Tibial nerve (tissue), 4 donors: ENCODE measurements at regions not wholly inside any gene's neighbourhood (a gene's known extent, or its start where the extent isn't known, plus 50 kb on each side); places are given as distances from the start of the nearest gene placed in this dataset.

Source experiments
- DNase-seq, 2 donors: peaks; one replicate each; pipeline ENCODE4 v3.0.0-alpha.2; 2019; ENCODE audit warnings: low spot score in 2 of 2
- H3K27ac ChIP-seq, 4 donors: fragments of 200-600 bp; sonication (generic) in 3 of 4; one replicate each; pipeline ENCODE4 v1.5.1; 2017 to 2019; ENCODE audit warnings: mild to moderate bottlenecking in 1 of 4
- H3K27me3 ChIP-seq, 2 donors: fragments of 200-600 bp; sonication (generic) in 1 of 2; one replicate each; pipeline versions ENCODE4 v1.5.1 to v1.6.0; 2017 to 2019
- H3K36me3 ChIP-seq, 3 donors: fragments of 200-600 bp; sonication (generic); one replicate each; pipeline ENCODE4 v1.5.1; 2018 to 2019
- H3K4me1 ChIP-seq, 4 donors: fragments of 200-600 bp; sonication (generic) in 3 of 4; one replicate each; pipeline ENCODE4 v1.5.1; 2017 to 2019
- H3K4me3 ChIP-seq, 4 donors: fragments of 200-600 bp; sonication (generic) in 3 of 4; one replicate each; pipeline ENCODE4 v1.5.1; 2017 to 2019; ENCODE audit warnings: mild to moderate bottlenecking in 1 of 4, moderate library complexity in 1 of 4
- H3K9me3 ChIP-seq, 4 donors: fragments of 200-600 bp; sonication (generic) in 3 of 4; one replicate each; pipeline ENCODE4 v1.5.1; 2017 to 2019
- EP300 ChIP-seq, 2 donors: sonication (generic); formaldehyde crosslinking; IDR thresholded peaks; one replicate each; pipeline ENCODE4 v1.6.1; 2017; ENCODE audit warnings: antibody characterized with exemption in 2 of 2, mild to moderate bottlenecking in 1 of 2
- POLR2A ChIP-seq, 2 donors: fragments of 450-650 bp; IDR thresholded peaks; one replicate each; pipeline ENCODE4 v1.6.1; 2017; ENCODE audit warnings: antibody characterized with exemption in 2 of 2, mild to moderate bottlenecking in 2 of 2, moderate library complexity in 2 of 2
- WGBS, 2 donors: methylation state at CpG; one replicate each; pipeline ENCODE4 v1.1.5; 2018; 5-methylcytosine and 5-hydroxymethylcytosine counted together
- TF ChIP-seq, protein P1 (sequence below), 5 experiments: fragments of 200-600 bp in 3 of 5; fragments of 450-650 bp in 2 of 5; sonication (generic) in 3 of 5; IDR thresholded peaks; one replicate each; pipeline ENCODE4 v1.5.1; 2016 to 2019; ENCODE audit warnings: antibody characterized with exemption in 5 of 5, mild to moderate bottlenecking in 3 of 5, moderate library complexity in 2 of 5

DNA sequence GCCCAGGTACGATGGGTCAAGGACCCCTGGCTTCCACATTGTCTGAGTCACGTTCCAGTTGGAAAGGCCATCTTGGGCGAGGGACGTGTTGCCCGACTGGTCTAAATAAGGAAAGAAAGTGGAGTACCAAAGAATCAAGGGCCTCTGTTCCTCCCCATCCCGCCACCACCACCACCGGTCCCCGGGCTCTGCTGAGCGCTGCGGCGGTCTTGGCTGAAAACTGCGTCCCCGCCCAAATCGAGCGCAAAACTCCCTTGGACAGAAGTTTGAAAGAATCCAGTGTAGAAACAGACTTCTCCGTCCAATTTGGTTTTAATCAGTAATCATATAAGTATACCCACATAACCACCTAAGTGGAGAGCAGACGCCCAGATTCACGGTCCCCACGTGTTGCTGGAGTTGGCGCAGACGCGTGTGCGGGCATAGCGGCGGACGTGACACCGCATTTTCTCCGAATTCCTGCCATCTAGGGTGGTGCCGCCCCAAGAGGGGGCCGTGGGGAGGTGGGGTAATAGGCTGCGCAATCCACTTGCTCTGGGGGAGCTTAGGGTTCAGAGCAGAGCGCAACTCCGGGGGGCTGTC, 243.8 kb upstream of the TOPAZ1 start:
- no peaks in the 10 kb centered on the region for H3K36me3 ChIP-seq
- TF ChIP-seq, protein P1, sequence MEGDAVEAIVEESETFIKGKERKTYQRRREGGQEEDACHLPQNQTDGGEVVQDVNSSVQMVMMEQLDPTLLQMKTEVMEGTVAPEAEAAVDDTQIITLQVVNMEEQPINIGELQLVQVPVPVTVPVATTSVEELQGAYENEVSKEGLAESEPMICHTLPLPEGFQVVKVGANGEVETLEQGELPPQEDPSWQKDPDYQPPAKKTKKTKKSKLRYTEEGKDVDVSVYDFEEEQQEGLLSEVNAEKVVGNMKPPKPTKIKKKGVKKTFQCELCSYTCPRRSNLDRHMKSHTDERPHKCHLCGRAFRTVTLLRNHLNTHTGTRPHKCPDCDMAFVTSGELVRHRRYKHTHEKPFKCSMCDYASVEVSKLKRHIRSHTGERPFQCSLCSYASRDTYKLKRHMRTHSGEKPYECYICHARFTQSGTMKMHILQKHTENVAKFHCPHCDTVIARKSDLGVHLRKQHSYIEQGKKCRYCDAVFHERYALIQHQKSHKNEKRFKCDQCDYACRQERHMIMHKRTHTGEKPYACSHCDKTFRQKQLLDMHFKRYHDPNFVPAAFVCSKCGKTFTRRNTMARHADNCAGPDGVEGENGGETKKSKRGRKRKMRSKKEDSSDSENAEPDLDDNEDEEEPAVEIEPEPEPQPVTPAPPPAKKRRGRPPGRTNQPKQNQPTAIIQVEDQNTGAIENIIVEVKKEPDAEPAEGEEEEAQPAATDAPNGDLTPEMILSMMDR (IDR thresholded peaks at IDR 0.05), result no peak
- no peak for TF ChIP-seq POLR2A (IDR thresholded peaks at IDR 0.05)
- no peak for TF ChIP-seq EP300 (IDR thresholded peaks at IDR 0.05)
- WGBS, 2 donors, result 2% methylated on average over 32 to 33 of the region's 33 CpGs
- peaks cover 0 to 56% (median 47%) of the 10 kb centered on the region in 4 donors for H3K4me1 ChIP-seq
- peak overlapping the region in 1 of 4 donors; percentile 77 for H3K27ac ChIP-seq
- H3K9me3 ChIP-seq, result no peaks in the 10 kb centered on the region
- H3K27me3 ChIP-seq, result peaks cover 0 to 95% of the 10 kb centered on the region in 2 donors
- peak overlapping the region; percentile 36 to 62 (median 48) for H3K4me3 ChIP-seq
- DNase-seq, result no peak

DNA sequence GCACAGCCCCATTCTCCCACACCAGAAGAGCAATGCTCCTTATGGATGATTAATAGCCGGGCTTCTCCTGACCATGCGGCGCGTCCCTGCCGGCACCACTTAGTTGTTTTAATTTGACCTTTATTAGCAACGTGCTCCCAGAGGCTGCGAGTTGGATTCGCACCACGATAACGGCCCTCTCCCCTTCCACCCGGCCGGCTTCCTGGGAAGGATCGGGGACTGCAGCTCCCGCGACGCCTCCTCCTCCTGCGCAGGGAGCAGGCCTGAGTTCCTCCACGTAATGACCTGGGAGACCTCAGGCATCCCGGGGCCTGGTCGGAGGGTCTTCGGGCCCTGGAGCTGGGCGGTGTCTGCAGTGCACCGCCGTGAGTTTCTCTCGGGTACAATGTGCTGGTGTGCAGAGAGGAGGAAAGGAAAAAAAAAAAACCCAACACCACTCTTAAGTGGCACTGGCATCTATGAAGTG, 243.3 kb upstream of the TOPAZ1 start:
- DNase-seq, result no peak
- peaks cover 0 to 56% (median 47%) of the 10 kb centered on the region in 4 donors for H3K4me1 ChIP-seq
- H3K27me3 ChIP-seq, result peaks cover 0 to 92% of the 10 kb centered on the region in 2 donors
- WGBS, 2 donors, result 1 to 2% methylated on average over 23 to 24 of the region's 25 CpGs
- no peaks in the 10 kb centered on the region for H3K9me3 ChIP-seq
- H3K27ac ChIP-seq, result peak overlapping the region in 2 of 4 donors; percentile 33 to 77
- peak overlapping the region; percentile 36 to 62 (median 48) for H3K4me3 ChIP-seq
- no peaks in the 10 kb centered on the region for H3K36me3 ChIP-seq
- TF ChIP-seq EP300 (IDR thresholded peaks at IDR 0.05), result no peak
- TF ChIP-seq, protein P1 (IDR thresholded peaks at IDR 0.05), result no peak
- no peak for TF ChIP-seq POLR2A (IDR thresholded peaks at IDR 0.05)

DNA sequence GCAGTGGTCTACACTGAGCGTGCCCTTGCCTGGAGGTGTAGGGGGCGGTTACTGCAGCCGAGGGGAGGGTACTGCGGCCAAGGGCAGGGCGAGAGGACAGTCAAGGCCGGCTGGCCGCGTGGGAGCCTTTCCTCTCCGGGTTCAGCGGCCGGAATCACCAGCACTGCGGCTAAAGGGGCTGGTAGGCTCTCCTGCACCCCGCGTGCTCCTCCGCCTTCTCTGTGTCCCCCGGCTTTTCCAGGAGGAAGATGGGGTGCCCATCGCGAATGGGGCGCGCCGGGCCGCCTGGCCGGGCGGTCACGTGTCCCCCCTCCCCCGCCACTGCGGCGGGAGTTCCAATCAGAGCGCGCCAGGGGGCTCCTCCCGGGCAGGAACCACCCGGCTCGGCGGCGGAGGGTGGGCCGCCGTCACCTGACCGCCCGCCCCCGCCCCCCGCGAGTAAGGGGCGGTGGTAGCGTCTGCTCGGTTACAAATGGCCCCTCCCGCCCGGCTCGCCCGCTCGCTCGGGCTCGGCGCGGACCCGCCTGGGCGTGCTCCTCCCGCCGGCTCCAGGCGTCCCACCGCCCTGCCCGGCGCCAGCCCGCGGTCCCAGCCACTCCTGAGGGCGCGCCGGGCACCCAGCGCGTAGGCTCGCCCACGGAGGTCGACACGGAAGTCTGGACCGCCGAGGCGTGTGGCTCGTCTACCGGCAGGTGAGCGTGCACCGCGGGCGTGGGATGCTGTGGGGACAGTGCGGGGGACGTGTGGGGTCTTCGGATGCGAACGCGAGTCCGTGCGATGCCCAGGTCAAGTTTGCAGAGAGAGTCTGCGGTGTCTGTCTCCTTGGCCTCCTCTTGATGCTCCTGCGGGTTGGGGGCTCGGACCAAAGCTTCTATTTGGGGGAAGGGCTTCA, 242.6 kb upstream of the TOPAZ1 start:
- Histone ChIP-seq H3K36me3 (no peaks in the 10 kb centered on the region), H3K9me3 (no peaks in the 10 kb centered on the region), H3K4me3 (peak overlapping the region; percentile 36 to 62 (median 48)), H3K27ac (peak overlapping the region in 2 of 4 donors; percentile 33 to 77), H3K27me3 (peaks cover 0 to 87% of the 10 kb centered on the region in 2 donors), H3K4me1 (peaks cover 0 to 56% (median 47%) of the 10 kb centered on the region in 4 donors)
- 2 to 5% methylated on average over 13 to 30 of the region's 93 CpGs for WGBS, 2 donors
- no peak for DNase-seq
- TF ChIP-seq POLR2A (IDR thresholded peaks at IDR 0.05), result peak in 1 of 2 donors; percentile 33
- no peak for TF ChIP-seq EP300 (IDR thresholded peaks at IDR 0.05)
- TF ChIP-seq, protein P1 (IDR thresholded peaks at IDR 0.05), result no peak

DNA sequence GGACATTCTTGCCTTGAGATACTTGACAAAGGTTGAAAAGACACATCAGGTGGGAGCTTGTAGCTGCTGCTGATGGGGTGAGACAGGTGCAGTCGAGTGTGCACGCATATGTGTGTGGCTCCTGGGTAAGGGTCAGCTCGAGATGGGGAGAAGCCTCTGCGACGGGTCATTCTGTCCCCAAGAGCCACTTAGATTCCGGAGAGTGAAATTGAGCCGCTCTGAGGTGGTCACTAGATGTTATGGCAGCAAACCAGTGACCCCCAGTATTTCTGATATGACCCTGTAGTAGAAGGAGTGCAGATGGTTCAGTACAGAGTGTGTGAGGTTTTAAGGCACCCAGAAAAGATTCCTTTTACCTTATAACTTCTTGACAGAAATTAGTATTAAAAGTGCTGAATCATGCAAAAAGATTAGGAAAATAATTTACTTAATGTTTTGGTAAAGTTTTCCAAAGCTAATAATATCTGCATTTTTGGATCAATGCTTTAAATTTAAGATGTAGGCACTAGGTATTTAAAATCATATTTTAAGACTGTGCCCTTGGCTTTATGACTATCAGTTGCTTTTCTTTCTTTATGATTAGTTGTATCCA, 241.9 kb upstream of the TOPAZ1 start:
- Histone ChIP-seq H3K36me3 (no peaks in the 10 kb centered on the region), H3K27ac (peak overlapping the region in 1 of 4 donors; percentile 77), H3K27me3 (peaks cover 0 to 80% of the 10 kb centered on the region in 2 donors), H3K9me3 (no peaks in the 10 kb centered on the region), H3K4me1 (peaks cover 0 to 53% (median 45%) of the 10 kb centered on the region in 4 donors), H3K4me3 (peak overlapping the region; percentile 36 to 62 (median 48))
- no peak for DNase-seq
- TF ChIP-seq, protein P1 (IDR thresholded peaks at IDR 0.05), result no peak
- TF ChIP-seq EP300 (IDR thresholded peaks at IDR 0.05) (no peak), POLR2A (IDR thresholded peaks at IDR 0.05) (no peak)
- 57 to 61% methylated on average over 7 of the region's 7 CpGs for WGBS, 2 donors
